Germinal center (tissue), 1 donor: ENCODE measurements at regions not wholly inside any gene's neighbourhood (a gene's known extent, or its start where the extent isn't known, plus 50 kb on each side); places are given as distances from the start of the nearest gene placed in this dataset.

ENCODE experiments used
- DNase-seq: peaks from one replicate; pipeline ENCODE4 v3.0.0; 2012; ENCODE audit warnings: mixed read lengths, low spot score

GRCh38 chr21:14869984-14870852 lies 194.6 kb downstream of the NRIP1 start:
- no peak for DNase-seq

GRCh38 chr21:14866859-14867765 lies 197.7 kb downstream of the NRIP1 start:
- DNase-seq, result no peak

GRCh38 chr21:14864211-14865021 lies 200.4 kb downstream of the NRIP1 start:
- no peak for DNase-seq

GRCh38 chr21:14863745-14864210 lies 201.0 kb downstream of the NRIP1 start:
- no peak for DNase-seq

- DNase-seq, result no peak
These were observed 201.7 kb downstream of the NRIP1 start for GRCh38 chr21:14862794-14863720.

GRCh38 chr21:14858311-14858710 lies 206.5 kb downstream of the NRIP1 start:
- DNase-seq, result no peak

GRCh38 chr21:14857529-14857928 lies 207.3 kb downstream of the NRIP1 start:
- DNase-seq, result no peak

GRCh38 chr21:14850394-14850793 lies 214.4 kb downstream of the NRIP1 start:
- DNase-seq, result no peak

GRCh38 chr21:14846621-14847020 lies 218.2 kb downstream of the NRIP1 start:
- no peak for DNase-seq

GRCh38 chr21:14844001-14844400 lies 220.8 kb downstream of the NRIP1 start:
- no peak for DNase-seq

- DNase-seq, result no peak
These were observed 222.2 kb downstream of the NRIP1 start for GRCh38 chr21:14842601-14843000.

GRCh38 chr21:14841511-14842472 lies 223.0 kb downstream of the NRIP1 start:
- DNase-seq, result no peak

- DNase-seq, result no peak
These were observed 226.4 kb downstream of the NRIP1 start for GRCh38 chr21:14838400-14838799.

- no peak for DNase-seq
These were observed 227.8 kb downstream of the NRIP1 start for GRCh38 chr21:14836950-14837349.

GRCh38 chr21:14833666-14834351 lies 231.0 kb downstream of the NRIP1 start:
- DNase-seq, result no peak

GRCh38 chr21:14833241-14833640 lies 231.6 kb downstream of the NRIP1 start:
- DNase-seq, result no peak

- no peak for DNase-seq
These were observed 234.5 kb downstream of the NRIP1 start for GRCh38 chr21:14830307-14830706.

GRCh38 chr21:14829685-14830084 lies 235.1 kb downstream of the NRIP1 start:
- no peak for DNase-seq

- DNase-seq, result no peak
These were observed 237.3 kb downstream of the NRIP1 start for GRCh38 chr21:14827468-14827867.
